ENCODE measurements at regions not wholly inside any gene's neighbourhood (a gene's known extent, or its start where the extent isn't known, plus 50 kb on each side); places are given as distances from the start of the nearest gene placed in this dataset.

GRCh38 chr13:22198001-22198400, 527.1 kb downstream of the FGF9 start (continued):
- TF ChIP-seq CHD7 (IDR thresholded peaks at IDR 0.05; ENCODE audit: insufficient replicate concordance, low read length) (no peak), CREB1 (IDR thresholded peaks at IDR 0.05) (no peak), POLR2AphosphoS5 (IDR thresholded peaks at IDR 0.05; ENCODE audit: low read depth, low read length) (no peak), SP2 (IDR thresholded peaks at IDR 0.05; ENCODE audit: low read length) (no peak), RNF2 (IDR thresholded peaks at IDR 0.05; ENCODE audit: borderline replicate concordance, low read depth, low read length, missing control alignments, poor library complexity, severe bottlenecking) (no peak), TAF7 (optimal IDR thresholded peaks at IDR 0.05; ENCODE audit: borderline replicate concordance, low read depth, low read length) (no peak)
